ENCODE measurements at regions not wholly inside any gene's neighbourhood (a gene's known extent, or its start where the extent isn't known, plus 50 kb on each side); places are given as distances from the start of the nearest gene placed in this dataset.
"Not testable (repeated sequence)": the region's sequence is repeated elsewhere in the genome, so short reads cannot be mapped to it uniquely, and the experiment has no call there.

DNA sequence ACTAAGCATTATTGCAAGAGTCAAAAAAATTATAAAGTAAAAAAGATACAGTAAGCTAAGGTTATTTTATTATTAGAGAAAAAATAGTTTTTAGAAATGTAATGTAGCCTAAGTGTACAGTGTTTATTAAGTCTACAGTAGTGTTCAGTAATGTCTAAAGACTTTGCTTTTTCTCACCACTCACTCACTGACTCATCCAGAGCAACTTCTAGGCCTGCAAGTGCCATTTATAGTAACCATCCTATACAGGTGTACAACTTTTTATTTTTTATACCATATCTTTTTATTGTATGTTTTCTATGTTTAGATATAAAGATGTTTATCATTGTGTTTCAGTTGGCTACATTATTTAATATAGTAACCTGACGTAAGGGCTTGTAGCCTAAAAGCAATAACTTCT is 661.5 kb upstream of the TPTE start:
- not testable (repeated sequence) for TF ChIP-seq CTCF, POLR2A (IDR thresholded peaks at IDR 0.05)

Data from esophagus squamous epithelium (tissue), 4 donors.